Activated T-cell treated with anti-CD3 and anti-CD28 coated beads, Interleukin-2, amount 50 U/mL, for 72 hours (primary cell): ENCODE measurements at regions not wholly inside any gene's neighbourhood (a gene's known extent, or its start where the extent isn't known, plus 50 kb on each side); places are given as distances from the start of the nearest gene placed in this dataset.

ENCODE experiments used
- ATAC-seq, 2 donors: fragments of 150-1000 bp; cut with Tn5 transposase; replicated peaks in 1 of 2; 2 replicates each; pipeline ENCODE4 v1.10.0; 2021; ENCODE audit warnings: moderate library complexity in 2 of 2, mild to moderate bottlenecking in 1 of 2
- DNase-seq, 2 donors: peaks; one replicate each; pipeline ENCODE4 v3.0.0; 2021 to 2022; ENCODE audit warnings: mixed read lengths in 1 of 2
- H3K27ac Mint-ChIP-seq: one replicate; pipeline ENCODE4 v1.8.0; 2022; ENCODE audit warnings: mild to moderate bottlenecking, moderate library complexity, mixed read lengths
- H3K27me3 Mint-ChIP-seq: one replicate; pipeline ENCODE4 v1.8.0; 2022; ENCODE audit warnings: low read depth, mixed read lengths
- H3K36me3 Mint-ChIP-seq, 2 donors: one replicate each; pipeline ENCODE4 v1.8.0; 2022; ENCODE audit warnings: mixed read lengths in 2 of 2, mild to moderate bottlenecking in 1 of 2; ENCODE audit not compliant: insufficient read depth in 2 of 2
- H3K4me1 Mint-ChIP-seq: one replicate; pipeline ENCODE4 v1.8.0; 2022; ENCODE audit warnings: low read depth, mixed read lengths
- H3K4me3 Mint-ChIP-seq, 2 donors: one replicate each; pipeline ENCODE4 v1.8.0; 2022; ENCODE audit warnings: mild to moderate bottlenecking in 2 of 2, mixed read lengths in 2 of 2, moderate library complexity in 2 of 2
- H3K9me3 Mint-ChIP-seq, 2 donors: one replicate each; pipeline ENCODE4 v1.8.0; 2022; ENCODE audit warnings: mixed read lengths in 2 of 2

GRCh38 chr9:105070176-105070575 is 142.2 kb upstream of the ABCA1 start:
- H3K9me3 Mint-ChIP-seq, result no peaks in the 10 kb centered on the region
- peaks cover 18% of the 10 kb centered on the region for H3K4me1 Mint-ChIP-seq
- no peaks in the 10 kb centered on the region for H3K27me3 Mint-ChIP-seq
- ATAC-seq, result no peak
- H3K27ac Mint-ChIP-seq, result no peak overlapping the region
- no peak overlapping the region for H3K4me3 Mint-ChIP-seq
- DNase-seq, result no peak
- no peaks in the 10 kb centered on the region for H3K36me3 Mint-ChIP-seq

DNA sequence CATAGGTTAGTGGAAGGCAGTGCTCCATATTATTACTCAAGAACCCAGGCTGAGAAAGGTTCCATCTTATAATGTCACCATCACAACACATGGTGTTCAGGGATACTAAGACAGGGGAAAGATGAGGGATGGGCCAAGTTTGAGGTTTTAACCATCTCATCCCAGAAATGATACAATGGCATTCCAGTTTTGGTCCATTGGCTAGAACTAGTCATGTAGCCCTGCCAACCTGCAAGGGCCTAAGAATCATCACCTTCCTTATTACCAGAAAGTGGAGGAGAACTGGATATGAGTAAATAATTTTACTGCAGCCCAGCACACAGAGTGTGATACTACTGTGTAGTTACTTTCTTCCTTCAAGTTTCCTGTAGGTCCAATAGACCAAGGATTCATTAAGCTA is 144.5 kb upstream of the ABCA1 start:
- Mint-ChIP-seq H3K27ac (no peak overlapping the region), H3K36me3 (no peaks in the 10 kb centered on the region)
- no peak for ATAC-seq

DNA sequence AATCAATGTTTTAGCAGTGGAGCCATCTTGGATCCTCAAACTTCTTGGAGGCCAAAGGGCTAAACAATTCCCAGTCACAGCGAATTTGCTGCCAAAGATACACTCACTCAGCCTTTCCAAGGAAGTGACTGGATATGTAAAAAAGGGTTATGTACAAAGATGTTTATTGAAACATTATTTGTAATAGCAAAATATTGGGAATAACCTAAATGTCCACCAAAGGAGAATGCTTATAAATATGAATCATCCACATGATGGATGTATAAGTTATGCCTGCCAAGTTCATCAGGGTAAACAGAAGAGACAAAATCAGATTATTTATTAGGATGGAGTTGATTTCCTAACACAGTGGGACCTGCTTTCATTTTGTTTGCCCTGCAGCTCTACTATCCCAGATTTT is 145.2 kb upstream of the ABCA1 start:
- H3K9me3 Mint-ChIP-seq, result no peaks in the 10 kb centered on the region
- ATAC-seq (no peak), DNase-seq (no peak)
- no peaks in the 10 kb centered on the region for H3K36me3 Mint-ChIP-seq
- H3K4me3 Mint-ChIP-seq, result no peak overlapping the region
- no peak overlapping the region for H3K27ac Mint-ChIP-seq
- H3K4me1 Mint-ChIP-seq, result peaks cover 15% of the 10 kb centered on the region
- no peaks in the 10 kb centered on the region for H3K27me3 Mint-ChIP-seq

More for the DNA sequence above, 144.5 kb upstream of the ABCA1 start:
- Mint-ChIP-seq H3K4me3 (no peak overlapping the region), H3K27me3 (no peaks in the 10 kb centered on the region), H3K9me3 (no peaks in the 10 kb centered on the region), H3K4me1 (peaks cover 15% of the 10 kb centered on the region)
- DNase-seq, result no peak

- H3K27me3 Mint-ChIP-seq, result no peaks in the 10 kb centered on the region
- ATAC-seq, result no peak
Observed at GRCh38 chr9:105074491-105074890, 146.5 kb upstream of the ABCA1 start.

DNA sequence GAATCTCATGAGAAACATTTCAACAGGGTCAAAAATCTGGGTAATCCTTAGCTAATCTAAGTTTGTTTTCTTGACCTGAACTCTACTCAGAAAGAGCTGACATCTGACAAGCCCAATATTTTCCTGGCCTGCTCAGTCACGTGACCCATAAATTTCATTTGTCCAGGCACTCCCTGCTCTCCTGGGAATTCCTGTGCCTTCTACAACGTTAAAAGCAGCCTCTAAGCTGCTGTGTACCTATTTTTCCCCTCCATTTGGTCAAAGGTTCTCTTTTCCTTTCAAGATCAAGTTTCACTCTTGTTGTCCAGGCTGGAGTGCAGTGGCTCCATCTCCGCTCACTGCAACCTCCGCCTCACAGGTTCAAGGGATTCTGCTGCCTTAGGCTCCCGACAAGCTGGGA is 148.8 kb upstream of the ABCA1 start:
- no peaks in the 10 kb centered on the region for H3K27me3 Mint-ChIP-seq
- H3K9me3 Mint-ChIP-seq, result no peaks in the 10 kb centered on the region
- no peak overlapping the region for H3K27ac Mint-ChIP-seq
- no peak for DNase-seq
- H3K4me3 Mint-ChIP-seq, result no peak overlapping the region
- H3K36me3 Mint-ChIP-seq, result no peaks in the 10 kb centered on the region
- H3K4me1 Mint-ChIP-seq, result peaks cover 3% of the 10 kb centered on the region
- ATAC-seq, result no peak

More at GRCh38 chr9:105074491-105074890, 146.5 kb upstream of the ABCA1 start:
- Mint-ChIP-seq H3K4me1 (peaks cover 15% of the 10 kb centered on the region), H3K36me3 (no peaks in the 10 kb centered on the region), H3K27ac (no peak overlapping the region), H3K9me3 (no peaks in the 10 kb centered on the region), H3K4me3 (no peak overlapping the region)
- no peak for DNase-seq

- Mint-ChIP-seq H3K4me3 (no peak overlapping the region), H3K9me3 (no peaks in the 10 kb centered on the region), H3K36me3 (no peaks in the 10 kb centered on the region), H3K27ac (no peak overlapping the region), H3K27me3 (no peaks in the 10 kb centered on the region), H3K4me1 (no peaks in the 10 kb centered on the region)
- DNase-seq (no peak), ATAC-seq (no peak)
Observed at GRCh38 chr9:105079457-105079856, 151.5 kb upstream of the ABCA1 start.

GRCh38 chr9:105082843-105083242 is 154.9 kb upstream of the ABCA1 start:
- H3K36me3 Mint-ChIP-seq, result no peaks in the 10 kb centered on the region
- no peaks in the 10 kb centered on the region for H3K9me3 Mint-ChIP-seq
- H3K27me3 Mint-ChIP-seq, result no peaks in the 10 kb centered on the region
- ATAC-seq, result no peak
- H3K4me1 Mint-ChIP-seq, result no peaks in the 10 kb centered on the region
- no peak for DNase-seq
- no peak overlapping the region for H3K4me3 Mint-ChIP-seq
- no peak overlapping the region for H3K27ac Mint-ChIP-seq

- no peak overlapping the region for H3K4me3 Mint-ChIP-seq
- no peaks in the 10 kb centered on the region for H3K4me1 Mint-ChIP-seq
- H3K9me3 Mint-ChIP-seq, result no peaks in the 10 kb centered on the region
- DNase-seq (no peak), ATAC-seq (no peak)
- no peak overlapping the region for H3K27ac Mint-ChIP-seq
- no peaks in the 10 kb centered on the region for H3K36me3 Mint-ChIP-seq
- H3K27me3 Mint-ChIP-seq, result no peaks in the 10 kb centered on the region
Observed at GRCh38 chr9:105083256-105083655, 155.3 kb upstream of the ABCA1 start.

- Mint-ChIP-seq H3K27ac (no peak overlapping the region), H3K36me3 (no peaks in the 10 kb centered on the region), H3K27me3 (no peaks in the 10 kb centered on the region), H3K9me3 (no peaks in the 10 kb centered on the region), H3K4me1 (no peaks in the 10 kb centered on the region), H3K4me3 (no peak overlapping the region)
- DNase-seq (no peak), ATAC-seq (no peak)
Observed at GRCh38 chr9:105087910-105088898, 156.2 kb upstream of the SLC44A1 start.

- H3K4me1 Mint-ChIP-seq, result no peaks in the 10 kb centered on the region
- no peak for ATAC-seq
- H3K36me3 Mint-ChIP-seq, result no peaks in the 10 kb centered on the region
- H3K27me3 Mint-ChIP-seq, result no peaks in the 10 kb centered on the region
- no peaks in the 10 kb centered on the region for H3K9me3 Mint-ChIP-seq
- no peak for DNase-seq
- H3K4me3 Mint-ChIP-seq, result no peak overlapping the region
- no peak overlapping the region for H3K27ac Mint-ChIP-seq
Observed at GRCh38 chr9:105089874-105090273, 154.6 kb upstream of the SLC44A1 start.

DNA sequence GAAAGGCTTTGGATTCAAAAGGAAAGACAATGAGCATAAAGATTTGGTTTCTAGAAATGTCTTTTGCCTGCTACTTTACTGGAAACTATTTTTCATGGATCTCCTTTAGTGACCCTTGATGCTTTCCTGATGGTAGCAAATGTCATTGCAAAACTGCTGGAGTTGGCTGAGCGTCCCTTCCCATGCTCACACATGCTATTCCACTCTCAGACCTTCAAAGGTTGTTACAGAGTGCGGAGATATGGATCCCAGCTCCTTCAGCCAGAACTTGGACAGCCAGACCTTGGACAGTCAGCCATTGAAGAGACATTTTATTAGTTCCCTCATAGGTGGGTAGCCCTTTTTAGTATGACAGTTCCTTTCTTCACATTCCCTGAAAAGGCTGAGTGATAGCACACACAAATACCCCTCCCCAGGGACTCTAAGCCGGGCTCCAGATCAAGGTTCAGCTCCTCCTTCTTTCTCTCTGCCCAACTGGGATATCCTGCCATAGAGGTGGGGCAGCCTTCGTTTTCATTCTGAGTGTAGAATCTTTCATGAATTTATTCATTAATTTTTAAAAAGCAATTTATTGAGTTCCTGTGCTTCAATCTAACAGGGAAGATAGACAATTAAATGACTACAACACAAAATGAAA is 153.3 kb upstream of the SLC44A1 start:
- no peak for DNase-seq
- Mint-ChIP-seq H3K4me1 (no peaks in the 10 kb centered on the region), H3K4me3 (no peak overlapping the region), H3K27me3 (no peaks in the 10 kb centered on the region), H3K36me3 (no peaks in the 10 kb centered on the region), H3K9me3 (no peaks in the 10 kb centered on the region), H3K27ac (no peak overlapping the region)
- no peak for ATAC-seq

GRCh38 chr9:105093685-105094084 is 150.8 kb upstream of the SLC44A1 start:
- DNase-seq (no peak), ATAC-seq (no peak)
- H3K36me3 Mint-ChIP-seq, result no peaks in the 10 kb centered on the region
- H3K4me1 Mint-ChIP-seq, result no peaks in the 10 kb centered on the region
- no peaks in the 10 kb centered on the region for H3K27me3 Mint-ChIP-seq
- no peak overlapping the region for H3K27ac Mint-ChIP-seq
- H3K9me3 Mint-ChIP-seq, result no peaks in the 10 kb centered on the region
- no peak overlapping the region for H3K4me3 Mint-ChIP-seq

GRCh38 chr9:105098370-105098769 is 146.1 kb upstream of the SLC44A1 start:
- no peaks in the 10 kb centered on the region for H3K27me3 Mint-ChIP-seq
- no peaks in the 10 kb centered on the region for H3K36me3 Mint-ChIP-seq
- H3K4me1 Mint-ChIP-seq, result no peaks in the 10 kb centered on the region
- DNase-seq (no peak), ATAC-seq (no peak)
- H3K9me3 Mint-ChIP-seq, result no peaks in the 10 kb centered on the region
- no peak overlapping the region for H3K4me3 Mint-ChIP-seq
- no peak overlapping the region for H3K27ac Mint-ChIP-seq
